T follicular helper cell (primary cell): ENCODE measurements at regions not wholly inside any gene's neighbourhood (a gene's known extent, or its start where the extent isn't known, plus 50 kb on each side); places are given as distances from the start of the nearest gene placed in this dataset.
"Not testable (repeated sequence)": the region's sequence is repeated elsewhere in the genome, so short reads cannot be mapped to it uniquely, and the experiment has no call there.

ENCODE experiments used
- DNase-seq: peaks from one replicate; pipeline ENCODE4 v3.0.0-alpha.2; 2020; ENCODE audit warnings: low read depth

DNA sequence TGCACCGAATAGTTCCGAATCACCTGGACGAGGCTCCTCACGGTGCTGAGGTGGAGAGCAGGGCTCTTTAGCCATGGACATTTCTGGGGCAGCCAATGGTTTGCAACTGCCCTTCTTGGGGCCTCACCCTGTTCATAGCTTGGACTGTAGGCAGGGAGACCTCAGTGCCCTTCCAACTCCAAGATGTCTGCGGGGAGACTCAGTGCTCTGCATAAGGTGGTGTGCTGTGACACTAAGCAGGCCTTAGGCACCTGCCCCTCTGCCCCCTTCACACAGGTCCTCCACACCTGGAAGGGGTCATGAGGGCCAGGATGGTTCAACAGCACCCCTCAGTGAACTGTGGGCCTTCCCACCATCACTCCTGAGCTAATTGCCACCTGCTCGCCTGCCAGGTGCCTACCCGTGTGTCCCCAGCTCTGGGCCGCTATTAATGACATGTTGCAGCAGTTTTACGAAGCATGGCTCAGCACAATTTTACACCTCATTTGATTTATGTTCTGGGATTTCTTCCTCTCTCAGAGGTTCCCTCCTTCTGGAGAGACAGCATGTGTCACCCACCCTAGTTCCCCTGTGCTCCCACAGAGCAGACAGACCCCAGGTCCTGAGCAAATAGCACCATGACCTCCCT lies 101.2 kb upstream of the SMAD3 start:
- no peak for DNase-seq

DNA sequence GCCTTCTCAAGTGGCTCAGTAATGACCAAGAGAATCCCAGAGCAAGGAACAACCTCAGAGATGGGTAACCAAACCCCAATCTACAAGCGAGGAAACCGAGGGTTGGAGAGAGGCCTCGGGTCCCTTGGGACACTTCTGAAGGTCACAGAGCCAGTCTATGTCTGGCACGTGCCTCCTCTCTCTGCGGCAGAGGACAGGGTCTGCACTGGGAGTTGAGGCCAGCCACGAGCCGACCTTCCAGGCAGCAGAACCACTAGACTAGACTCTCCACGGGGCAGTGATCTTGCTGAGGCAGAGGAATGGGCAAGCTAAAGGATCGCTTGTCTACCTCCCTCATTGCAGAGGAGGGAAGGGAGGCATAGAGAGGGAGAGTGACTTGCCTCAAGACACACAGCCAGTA lies 100.6 kb upstream of the SMAD3 start:
- DNase-seq = no peak

DNA sequence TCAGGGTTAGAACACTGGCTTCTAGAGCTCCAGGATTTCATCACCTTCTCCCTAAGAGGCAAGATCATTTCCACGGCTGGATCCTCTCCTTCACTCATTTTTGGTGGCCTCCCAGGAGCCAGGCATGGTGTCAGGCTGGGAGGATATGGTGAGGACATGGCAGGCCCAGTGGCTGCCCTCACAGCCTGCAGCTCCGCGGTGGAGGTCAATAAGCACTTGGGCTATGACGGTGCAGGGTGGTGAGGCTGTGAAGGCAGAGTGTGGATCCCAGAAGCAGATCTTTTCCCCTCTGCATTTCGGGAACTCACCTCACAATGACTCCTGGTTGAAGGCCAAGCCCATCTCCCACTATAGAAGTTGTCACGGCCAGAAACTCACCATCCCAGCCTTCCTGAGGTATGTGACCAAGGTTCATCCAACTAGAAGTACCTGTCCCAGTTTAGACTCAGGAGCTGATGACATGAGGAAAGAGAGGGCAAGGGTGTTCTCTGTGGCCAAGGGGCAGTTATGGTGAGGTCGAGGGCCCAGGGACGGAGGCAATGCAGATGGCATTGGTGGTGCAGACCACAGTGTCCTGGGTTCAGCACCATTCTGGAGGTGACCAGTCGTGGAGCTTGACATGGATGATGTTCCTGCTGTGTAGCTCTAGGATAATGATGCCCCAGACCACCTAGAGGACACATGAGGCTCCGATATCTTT lies 100.1 kb upstream of the SMAD3 start:
- DNase-seq = no peak

DNA sequence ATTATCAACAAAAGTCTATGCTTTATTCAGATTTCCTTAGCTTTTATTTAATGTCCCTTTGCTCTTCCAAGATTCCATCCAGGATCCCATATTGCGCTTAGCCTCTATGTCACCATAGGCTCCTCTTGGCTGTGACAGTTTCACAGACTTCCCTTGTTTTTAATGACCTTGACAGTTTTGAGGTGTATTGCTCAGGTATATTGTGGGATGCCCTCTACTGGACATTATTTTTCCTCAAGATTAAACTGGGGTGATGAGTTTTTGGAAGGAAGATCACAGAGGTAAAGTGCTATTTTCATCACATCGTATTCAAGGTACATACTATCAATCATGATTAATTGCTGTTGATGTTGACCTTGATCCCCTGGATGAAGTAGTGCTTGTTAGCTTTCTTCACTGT lies 99.1 kb upstream of the SMAD3 start:
- no peak for DNase-seq

DNA sequence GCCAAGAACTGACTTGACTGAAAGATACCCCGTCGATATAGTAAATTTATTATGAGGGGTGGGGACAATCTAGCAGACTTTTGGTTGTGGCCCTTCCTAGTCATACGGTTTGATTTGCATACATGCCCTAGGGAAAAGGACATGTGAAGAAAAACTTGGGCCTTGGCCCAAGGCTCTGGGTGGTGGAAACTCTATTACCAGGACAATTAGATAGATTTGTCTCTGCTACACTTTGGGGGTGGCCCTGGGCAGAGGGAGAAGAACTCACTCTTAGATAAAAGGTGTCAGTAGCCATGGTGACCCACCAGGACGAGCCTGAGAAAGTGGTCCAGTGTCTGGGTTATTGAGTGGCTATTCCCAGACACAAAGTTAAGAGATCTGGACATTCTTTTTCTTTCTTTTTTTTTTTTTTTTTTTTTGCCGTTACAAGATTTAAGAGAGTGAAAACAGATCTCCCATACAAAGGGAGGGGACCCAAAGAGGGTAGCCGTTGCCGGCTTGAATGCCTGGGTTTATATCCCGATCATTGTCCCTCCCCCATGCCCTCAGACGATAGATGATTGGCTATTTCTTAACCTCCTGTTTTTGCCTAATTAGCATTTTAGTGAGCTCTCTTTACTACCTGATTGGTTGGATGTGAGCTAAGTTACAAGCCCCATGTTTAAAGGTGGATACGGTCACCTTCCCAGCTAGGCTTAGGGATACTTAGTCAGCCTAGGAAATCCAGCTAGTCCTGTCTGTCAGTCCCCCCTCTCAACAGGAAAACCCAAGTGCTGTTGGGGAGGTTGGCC lies 96.4 kb upstream of the SMAD3 start:
- DNase-seq = no peak

DNA sequence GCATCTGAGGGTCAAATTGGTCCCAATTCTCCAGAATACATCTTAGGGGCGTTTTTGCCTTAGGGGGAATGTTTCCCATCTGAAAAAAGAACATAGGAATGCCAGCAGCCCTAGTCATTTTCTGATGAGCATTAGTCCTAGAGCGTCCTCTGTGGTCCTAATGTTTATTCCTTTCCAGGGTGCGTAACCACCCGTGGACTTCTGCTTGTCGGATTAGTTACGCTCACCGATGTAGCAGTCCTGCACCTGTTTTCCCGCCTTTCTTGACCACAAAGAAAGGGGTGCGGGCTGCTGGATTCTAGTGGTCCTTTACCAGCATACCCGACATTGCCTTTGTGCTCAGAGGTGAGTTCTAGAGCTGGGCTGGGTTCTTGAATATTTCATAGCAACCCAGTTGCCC lies 91.3 kb upstream of the SMAD3 start:
- not testable (repeated sequence) for DNase-seq

DNA sequence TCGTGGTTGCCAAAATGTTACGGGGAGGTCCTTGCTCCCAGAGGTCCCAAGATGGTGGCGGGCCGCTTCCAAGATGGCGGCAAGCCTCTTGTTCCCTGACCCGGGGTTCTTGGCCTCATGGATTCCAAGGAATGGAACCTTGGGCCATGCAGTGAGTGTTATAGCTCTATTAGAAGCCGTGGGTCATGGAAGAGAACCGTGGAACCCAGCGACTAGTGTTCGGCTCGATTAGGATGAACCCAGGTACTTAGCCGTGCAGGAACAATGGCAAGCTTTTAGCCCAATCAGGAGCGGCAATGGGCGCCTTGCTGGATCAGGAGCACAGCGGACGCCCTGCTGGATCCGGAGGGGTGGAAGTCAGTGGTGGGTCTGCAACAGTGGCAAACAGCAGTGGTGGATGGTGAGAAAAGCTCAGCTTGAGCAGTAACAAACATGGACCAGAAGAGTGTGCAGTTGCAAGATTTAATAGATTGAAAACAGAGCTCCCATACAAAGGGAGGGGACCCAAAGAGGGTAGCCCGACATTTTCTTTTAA lies 89.2 kb upstream of the SMAD3 start:
- DNase-seq = not testable (repeated sequence)

DNA sequence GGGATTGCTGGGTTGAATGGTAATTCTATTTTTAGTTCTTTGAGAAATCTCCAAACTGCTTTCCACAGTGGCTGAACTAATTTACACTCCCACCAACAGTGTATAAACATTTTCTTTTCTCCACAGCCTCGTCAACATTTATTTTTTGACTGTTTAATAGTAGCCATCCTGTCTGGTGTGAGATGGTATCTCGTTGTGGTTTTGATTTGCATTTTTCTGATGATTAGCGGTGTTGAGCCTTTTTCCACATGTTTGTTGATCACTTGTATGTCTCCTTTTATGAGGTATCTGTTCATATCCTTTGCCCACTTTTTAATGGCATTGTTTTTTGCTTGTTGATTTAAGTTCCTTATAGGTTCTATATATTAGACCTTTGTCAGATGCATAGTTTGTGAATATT lies 85.1 kb upstream of the SMAD3 start:
- DNase-seq = not testable (repeated sequence)

DNA sequence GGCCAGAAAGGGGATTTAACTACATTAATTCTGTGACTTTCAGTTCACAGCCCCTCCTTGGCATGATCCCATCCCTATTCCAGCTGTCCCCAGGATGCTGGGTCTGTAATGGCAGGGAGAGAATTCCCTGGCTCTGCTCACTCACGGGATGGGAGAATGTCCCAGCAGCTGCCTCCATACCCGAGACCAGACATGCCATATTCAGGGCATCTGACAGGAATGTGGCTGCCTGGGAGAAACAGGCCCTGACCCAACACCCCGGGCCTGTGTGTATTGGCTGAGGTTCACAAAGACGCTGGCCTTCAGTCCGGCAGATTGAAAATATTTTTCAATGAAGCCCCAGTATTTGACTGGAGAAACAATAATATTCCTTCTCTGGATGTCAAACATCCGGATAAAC lies 83.6 kb upstream of the SMAD3 start:
- DNase-seq = no peak

DNA sequence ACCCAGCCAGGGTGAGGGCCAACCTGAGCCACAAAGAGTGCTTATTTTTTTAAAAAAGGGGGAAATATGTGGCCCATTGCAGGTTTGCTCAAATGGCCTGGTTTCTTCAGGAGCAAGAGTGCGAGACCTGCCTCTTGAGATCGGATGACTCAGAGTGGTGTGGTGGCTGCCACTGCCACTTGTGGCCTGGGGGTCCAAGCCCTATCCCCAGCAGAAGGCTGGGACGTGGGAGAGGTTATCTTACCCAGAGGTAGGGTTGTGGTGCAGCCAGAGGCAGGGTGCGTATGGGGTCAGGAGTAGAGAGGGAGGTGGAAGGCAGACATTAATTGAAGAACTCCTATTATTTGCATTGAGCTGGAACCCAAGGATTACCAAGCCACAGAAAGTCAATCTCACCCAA lies 83.2 kb upstream of the SMAD3 start:
- DNase-seq = no peak

DNA sequence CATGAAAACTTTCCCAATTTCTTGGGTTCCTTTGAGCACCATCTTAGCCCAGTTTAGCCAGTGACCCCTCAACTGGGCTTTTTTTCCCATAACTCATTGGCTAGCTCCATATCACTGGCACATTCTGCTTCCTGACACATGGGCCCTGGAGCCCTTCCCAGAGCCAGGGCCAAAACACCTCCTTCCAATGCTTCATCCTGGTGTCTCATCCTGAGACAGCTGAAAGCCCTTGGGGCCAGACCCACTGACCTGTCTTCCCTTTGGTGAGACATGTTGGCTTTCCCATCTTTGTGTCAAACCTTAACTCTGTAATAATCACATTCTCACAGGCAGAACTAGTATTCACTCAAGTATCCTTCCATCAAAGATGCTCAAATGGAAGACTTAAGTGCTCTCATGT lies 82.6 kb upstream of the SMAD3 start:
- no peak for DNase-seq

DNA sequence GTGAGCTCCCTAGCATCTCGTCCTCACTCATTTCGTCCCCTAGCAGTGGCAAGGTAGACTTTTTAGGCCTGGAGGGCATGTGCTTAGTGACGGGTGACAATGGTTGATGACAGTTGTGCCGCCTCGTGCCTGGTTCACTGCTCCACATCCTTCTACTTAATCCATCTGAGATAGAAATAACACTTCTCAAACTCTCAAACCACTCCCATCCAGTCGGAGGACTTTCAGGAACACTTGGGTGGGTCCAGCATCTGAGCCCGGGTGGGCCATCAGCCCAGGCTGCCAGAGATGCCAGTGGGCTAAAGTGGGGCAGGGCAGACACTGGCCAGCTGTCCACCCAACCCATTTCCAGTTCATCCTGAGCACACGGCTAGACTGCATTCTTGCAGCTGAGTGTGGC lies 79.7 kb upstream of the SMAD3 start:
- DNase-seq = no peak

DNA sequence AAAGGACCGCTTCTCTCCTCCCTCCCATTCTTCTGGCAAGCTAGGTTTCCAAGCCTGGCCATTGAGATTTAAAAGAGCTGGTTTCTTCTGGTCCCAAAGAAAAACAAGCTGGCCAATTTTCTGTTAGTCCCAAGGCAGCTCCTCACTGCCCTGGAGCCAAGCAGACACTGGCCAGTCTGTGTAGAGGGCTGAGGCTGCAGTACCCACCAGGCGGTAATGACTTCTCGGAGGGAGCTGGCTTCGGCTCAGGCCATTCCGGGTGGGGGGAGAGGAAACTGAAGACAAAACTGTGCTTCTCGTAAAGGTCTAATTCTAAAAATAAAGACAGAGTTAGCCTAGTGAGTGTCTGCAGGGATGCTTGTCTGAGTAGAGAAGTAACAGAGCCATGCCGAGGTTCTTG lies 78.5 kb upstream of the SMAD3 start:
- no peak for DNase-seq

DNA sequence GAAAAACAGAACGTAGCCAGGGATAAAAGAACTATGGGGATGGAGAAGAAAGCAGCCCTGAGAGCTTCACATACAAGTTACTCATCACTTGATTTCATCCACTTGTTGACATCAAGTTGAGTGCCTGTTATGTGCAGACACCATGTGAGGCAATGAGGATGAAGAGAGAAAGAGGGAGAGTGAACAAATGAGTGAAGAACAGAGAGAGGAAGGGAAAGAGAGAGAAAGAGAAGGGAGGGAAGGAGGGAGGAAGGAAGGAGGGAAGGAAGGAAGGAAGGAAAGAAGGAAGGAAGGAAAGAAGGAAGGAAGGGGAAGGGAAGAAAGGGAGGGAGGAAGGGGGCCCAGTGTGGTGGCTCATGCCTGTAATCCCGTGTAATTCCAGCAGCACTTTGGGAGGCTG lies 72.3 kb upstream of the SMAD3 start:
- DNase-seq = no peak

DNA sequence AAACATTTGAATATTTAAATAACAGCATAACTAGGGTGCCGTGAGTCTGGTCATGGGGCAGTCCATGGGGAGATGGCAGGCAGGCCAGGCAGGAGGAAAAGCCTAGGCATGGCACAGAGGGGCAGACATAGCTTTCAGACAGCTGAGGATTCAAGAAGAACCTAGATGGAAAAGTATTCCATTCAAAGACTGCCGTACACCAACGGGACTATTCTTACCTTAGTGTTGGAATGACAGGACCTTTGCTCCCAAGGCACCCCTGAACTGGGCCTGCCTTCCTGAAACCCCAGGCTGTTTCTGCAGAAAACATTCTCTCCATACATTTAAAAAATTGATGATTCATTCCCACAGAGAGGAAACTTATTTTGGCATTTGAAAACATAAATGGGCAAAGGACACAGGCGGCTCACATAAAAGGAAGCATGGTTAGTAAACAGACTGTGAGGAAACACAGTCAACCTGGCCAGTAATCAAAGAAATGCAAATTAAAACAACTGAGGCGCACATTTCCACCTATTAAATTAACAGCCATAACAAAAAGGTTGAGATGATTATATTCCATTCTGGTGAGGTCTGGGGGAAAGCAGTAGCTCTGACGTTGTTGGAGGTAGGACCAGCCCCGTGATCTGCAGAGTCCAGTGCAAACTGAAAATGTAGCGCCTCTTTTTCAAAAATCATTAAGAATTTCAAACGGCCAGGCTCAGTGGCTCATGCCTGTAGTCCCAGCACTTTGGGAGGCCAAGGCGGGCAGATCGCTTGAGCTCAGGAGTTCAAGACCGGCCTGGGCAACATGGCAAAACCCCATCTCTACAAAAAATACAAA lies 71.3 kb upstream of the SMAD3 start:
- DNase-seq = no peak

DNA sequence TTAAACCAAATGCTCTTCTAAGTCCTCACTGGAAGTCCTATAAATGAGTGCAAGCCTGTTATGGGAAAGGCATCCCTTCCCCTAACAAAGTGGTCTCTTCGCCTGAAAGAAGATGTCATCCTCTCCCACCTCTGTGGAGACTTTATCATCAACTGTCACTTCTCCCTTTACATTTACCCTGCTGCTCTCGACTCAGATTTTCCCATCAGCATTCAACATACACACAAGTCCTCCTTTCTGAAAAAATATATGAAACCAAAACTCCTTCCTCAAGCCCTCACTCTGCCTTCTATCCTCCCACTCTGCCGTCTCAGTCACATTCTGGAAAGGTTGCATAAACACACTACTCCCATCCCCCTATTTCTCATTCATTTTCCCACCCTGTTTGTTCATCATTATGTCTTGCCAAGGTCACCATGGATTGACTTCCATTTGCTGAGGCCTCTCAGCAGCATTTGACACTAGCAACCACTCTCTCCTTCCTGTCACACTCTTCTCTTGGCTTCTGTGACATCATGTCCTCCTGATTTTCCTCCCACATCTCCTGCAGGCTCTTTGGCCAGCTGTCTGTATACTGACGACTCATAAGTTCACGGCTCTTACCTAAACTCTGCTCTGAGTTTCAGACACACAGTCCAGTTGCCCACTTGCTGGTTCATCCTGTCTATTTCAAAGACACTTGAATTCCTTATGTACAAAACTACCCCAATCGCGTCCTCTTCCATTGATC lies 70.3 kb upstream of the SMAD3 start:
- DNase-seq = no peak

DNA sequence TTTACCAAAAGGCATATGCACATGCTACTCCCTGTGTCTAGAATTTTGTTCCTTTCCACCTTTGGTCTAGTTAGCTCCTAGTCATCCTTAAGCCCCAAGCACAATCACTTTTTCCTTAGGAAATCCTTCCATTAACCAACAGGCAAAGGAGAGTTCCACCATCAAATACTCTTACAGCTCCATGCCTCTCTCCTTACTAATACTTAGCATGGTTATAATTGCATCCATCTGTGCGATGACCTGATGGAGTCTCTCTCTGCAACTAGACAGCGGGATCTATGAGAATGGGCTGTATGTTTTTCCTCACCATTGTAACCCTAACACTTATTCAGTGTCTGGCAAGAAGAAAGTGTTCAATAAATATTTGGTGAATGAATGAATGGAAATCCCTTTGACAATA lies 69.3 kb upstream of the SMAD3 start:
- DNase-seq = no peak

DNA sequence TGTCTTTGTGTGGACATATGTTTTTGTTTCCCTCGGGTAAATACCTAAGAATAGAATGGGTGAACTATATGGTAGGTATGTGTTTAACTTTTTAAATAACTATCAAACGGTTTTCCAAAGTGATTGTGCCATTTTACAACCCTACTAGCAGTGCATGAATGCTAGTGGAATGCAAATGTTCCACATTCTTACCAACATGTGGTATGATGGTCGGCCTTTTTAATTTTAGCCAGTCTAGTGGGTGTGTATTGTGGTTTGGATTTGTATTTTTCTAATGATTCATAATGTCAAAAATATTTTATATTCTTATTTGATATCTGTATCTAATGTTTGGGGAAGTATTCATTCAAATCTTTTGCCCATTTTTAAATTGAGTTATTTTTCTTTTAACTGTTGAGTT lies 68.2 kb upstream of the SMAD3 start:
- DNase-seq = no peak

DNA sequence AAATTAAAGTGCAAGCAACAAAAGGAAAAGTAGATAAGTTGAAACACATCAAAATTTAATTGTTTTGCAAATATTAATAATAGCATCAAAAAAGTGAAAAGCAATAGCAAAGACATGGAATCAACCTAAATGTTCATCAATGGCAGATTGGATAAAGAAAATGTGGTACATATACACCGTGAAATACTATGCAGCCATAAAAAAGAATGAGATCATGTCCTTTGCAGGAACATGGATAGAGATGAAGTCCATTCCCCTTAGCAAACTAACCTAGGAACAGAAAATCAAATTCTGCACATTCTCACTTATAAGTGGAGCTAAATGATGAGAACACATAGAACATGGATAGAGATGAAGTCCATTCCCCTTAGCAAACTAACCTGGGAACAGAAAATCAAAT lies 67.2 kb upstream of the SMAD3 start:
- DNase-seq = not testable (repeated sequence)

DNA sequence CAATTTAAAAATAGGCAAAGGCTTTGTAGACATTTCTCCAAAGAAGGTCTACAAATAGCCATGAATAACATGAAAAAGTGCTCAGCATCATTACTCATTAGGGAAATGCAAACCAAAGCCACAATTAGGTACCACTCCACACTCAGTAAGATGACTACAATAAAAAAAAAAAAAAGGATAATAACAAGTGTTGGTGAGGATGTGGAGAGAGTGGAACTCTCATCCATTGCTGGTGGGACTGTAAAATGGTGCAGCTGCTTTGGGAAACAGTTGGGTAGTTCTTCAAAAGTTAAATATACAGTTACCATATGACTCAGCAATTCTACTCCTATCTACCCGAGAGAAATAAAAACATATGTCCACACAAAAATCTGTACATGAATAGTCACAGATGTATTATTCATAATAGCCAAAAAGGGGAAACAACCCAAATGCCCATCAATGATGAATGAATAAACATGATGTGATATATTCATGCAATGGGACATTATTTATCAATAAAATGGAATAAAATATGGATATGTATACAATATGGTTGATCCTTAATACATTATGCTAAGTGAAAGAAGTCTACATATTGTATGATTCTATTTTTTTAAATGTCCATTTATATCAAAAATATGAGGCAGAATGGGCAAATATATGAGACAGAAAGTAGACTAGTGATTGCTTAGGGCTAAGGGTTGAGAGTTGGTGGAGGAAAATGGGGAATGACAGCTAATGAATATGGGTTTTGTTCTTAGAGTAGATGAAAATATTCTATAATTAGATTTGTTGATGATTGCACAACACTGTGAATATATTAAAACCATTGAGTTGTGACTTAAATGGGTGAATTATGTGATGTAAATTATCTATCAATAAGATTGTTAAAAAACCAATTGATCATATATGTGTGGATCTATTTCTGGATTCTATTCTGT lies 66.1 kb upstream of the SMAD3 start:
- no peak for DNase-seq
